Trophoblast cell (in vitro differentiated cells and primary cell): ENCODE measurements at regions not wholly inside any gene's neighbourhood (a gene's known extent, or its start where the extent isn't known, plus 50 kb on each side); places are given as distances from the start of the nearest gene placed in this dataset.
"Not testable (repeated sequence)": the region's sequence is repeated elsewhere in the genome, so short reads cannot be mapped to it uniquely, and the experiment has no call there.

Experiments
- DNase-seq, 2 donors: peaks; one replicate each; pipeline ENCODE4 v3.0.0-alpha.2; 2016
- H2AFZ ChIP-seq: 2 replicates; pipeline ENCODE4 v1.6.1; 2013; ENCODE audit warnings: low read length, moderate library complexity, mild to moderate bottlenecking; ENCODE audit not compliant: insufficient read depth, poor library complexity
- H2AK5ac ChIP-seq: 2 replicates; pipeline ENCODE4 v1.6.1; 2013; ENCODE audit warnings: mild to moderate bottlenecking, low read length
- H2BK120ac ChIP-seq: 2 replicates; pipeline ENCODE4 v1.6.1; 2013; ENCODE audit warnings: low read length, mild to moderate bottlenecking, moderate library complexity; ENCODE audit not compliant: insufficient read depth, poor library complexity
- H2BK12ac ChIP-seq: 2 replicates; pipeline ENCODE4 v1.6.1; 2013; ENCODE audit warnings: mild to moderate bottlenecking, low read length, moderate library complexity
- H2BK5ac ChIP-seq: 2 replicates; pipeline ENCODE4 v1.6.1; 2013; ENCODE audit warnings: low read length, low read depth, moderate library complexity, mild to moderate bottlenecking; ENCODE audit not compliant: poor library complexity
- H3K14ac ChIP-seq: 2 replicates; pipeline ENCODE4 v1.6.1; 2013; ENCODE audit warnings: mild to moderate bottlenecking, low read length
- H3K18ac ChIP-seq: 2 replicates; pipeline ENCODE4 v1.6.1; 2013; ENCODE audit warnings: mild to moderate bottlenecking, low read length
- H3K23ac ChIP-seq: 2 replicates; pipeline ENCODE4 v1.6.1; 2013; ENCODE audit warnings: low read length
- H3K27ac ChIP-seq: 2 replicates; pipeline ENCODE4 v1.5.1; 2013; ENCODE audit warnings: low read depth, mild to moderate bottlenecking, inconsistent platforms, low read length, moderate library complexity
- H3K27me3 ChIP-seq: 2 replicates; pipeline ENCODE4 v1.6.1; 2013; ENCODE audit warnings: inconsistent platforms, mild to moderate bottlenecking, low read length, moderate library complexity; ENCODE audit not compliant: insufficient read depth
- H3K36me3 ChIP-seq, 2 experiments: 1 replicate in 1 of 2; 2 replicates in 1 of 2; pipeline ENCODE4 v1.6.1; 2013; ENCODE audit warnings: low read length in 2 of 2, mild to moderate bottlenecking in 2 of 2, moderate library complexity in 1 of 2; ENCODE audit not compliant: insufficient read depth in 2 of 2, control insufficient read depth in 1 of 2
- H3K4ac ChIP-seq: 2 replicates; pipeline ENCODE4 v1.6.1; 2013; ENCODE audit warnings: low read depth, mild to moderate bottlenecking, low read length, moderate library complexity
- H3K4me1 ChIP-seq, 2 experiments: 1 replicate in 1 of 2; 2 replicates in 1 of 2; pipeline ENCODE4 v1.6.1; 2013; ENCODE audit warnings: low read length in 2 of 2, mild to moderate bottlenecking in 2 of 2, moderate library complexity in 1 of 2; ENCODE audit not compliant: insufficient read depth in 2 of 2, control insufficient read depth in 1 of 2
- H3K4me2 ChIP-seq: 2 replicates; pipeline ENCODE4 v1.6.1; 2013; ENCODE audit warnings: inconsistent platforms, mild to moderate bottlenecking, low read length, moderate library complexity
- H3K4me3 ChIP-seq: 2 replicates; pipeline ENCODE4 v1.5.1; 2013; ENCODE audit warnings: mild to moderate bottlenecking, low read depth, low read length, inconsistent platforms
- H3K79me1 ChIP-seq: one replicate; pipeline ENCODE4 v1.6.1; 2013; ENCODE audit warnings: low read length
- H3K79me2 ChIP-seq: 2 replicates; pipeline ENCODE4 v1.6.1; 2013; ENCODE audit warnings: low read length, mild to moderate bottlenecking; ENCODE audit not compliant: control insufficient read depth, insufficient read depth, poor library complexity
- H3K9ac ChIP-seq: 2 replicates; pipeline ENCODE4 v1.6.1; 2013; ENCODE audit warnings: mild to moderate bottlenecking, low read length
- H3K9me3 ChIP-seq: 2 replicates; pipeline ENCODE4 v1.6.1; 2013; ENCODE audit warnings: low read depth, mild to moderate bottlenecking, control low read depth, inconsistent platforms, low read length; ENCODE audit not compliant: insufficient read depth
- H4K12ac ChIP-seq: 2 replicates; pipeline ENCODE4 v1.6.1; 2013; ENCODE audit warnings: low read depth, mild to moderate bottlenecking, low read length, moderate library complexity
- H4K8ac ChIP-seq: 2 replicates; pipeline ENCODE4 v1.6.1; 2013; ENCODE audit warnings: low read depth, mild to moderate bottlenecking, low read length, moderate library complexity
- H4K91ac ChIP-seq: one replicate; pipeline ENCODE4 v1.6.1; 2013; ENCODE audit warnings: low read depth, mild to moderate bottlenecking, low read length, moderate library complexity
- WGBS: extraction: QIAGEN DNeasy Blood & Tissue Kit; methylation state at CpG from one replicate; pipeline ENCODE4 v1.1.7; 2013; ENCODE audit warnings: missing lambda C conversion rate; ENCODE audit not compliant: insufficient read length, insufficient coverage; ENCODE audit errors: extremely low coverage; 5-methylcytosine and 5-hydroxymethylcytosine counted together

- H3K27ac ChIP-seq, H2BK120ac ChIP-seq, H3K4ac ChIP-seq, H3K4me1 ChIP-seq, H4K91ac ChIP-seq, DNase-seq, H3K36me3 ChIP-seq, H4K8ac ChIP-seq, H2AFZ ChIP-seq, H3K27me3 ChIP-seq, H3K79me2 ChIP-seq, H3K4me2 ChIP-seq, H3K4me3 ChIP-seq, H3K23ac ChIP-seq, H2BK12ac ChIP-seq, H3K9ac ChIP-seq, H3K9me3 ChIP-seq, H3K14ac ChIP-seq, H4K12ac ChIP-seq, H2AK5ac ChIP-seq, H2BK5ac ChIP-seq, H3K79me1 ChIP-seq, H3K18ac ChIP-seq: not testable (repeated sequence)
- no CpG with 5 or more reads among the region's 6 CpGs for WGBS
Observed at GRCh38 chr16:13336907-13337881, 435.8 kb downstream of the SHISA9 start.

- no peak overlapping the region for H2BK12ac ChIP-seq
- no peak overlapping the region for H3K9ac ChIP-seq
- no peak overlapping the region for H3K27ac ChIP-seq
- H2BK5ac ChIP-seq = no peak overlapping the region
- no peak overlapping the region for H3K14ac ChIP-seq
- no peak overlapping the region for H4K12ac ChIP-seq
- H3K4me1 ChIP-seq = no peaks in the 10 kb centered on the region
- H3K4me3 ChIP-seq = no peak overlapping the region
- H3K23ac ChIP-seq = no peak overlapping the region
- H3K18ac ChIP-seq = no peak overlapping the region
- no peak overlapping the region for H3K4me2 ChIP-seq
- no peak overlapping the region for H2BK120ac ChIP-seq
- no peak overlapping the region for H2AFZ ChIP-seq
- WGBS = no CpG with 5 or more reads among the region's 3 CpGs
- no peaks in the 10 kb centered on the region for H3K27me3 ChIP-seq
- no peaks in the 10 kb centered on the region for H3K79me2 ChIP-seq
- no peaks in the 10 kb centered on the region for H3K36me3 ChIP-seq
- H3K9me3 ChIP-seq = no peaks in the 10 kb centered on the region
- H4K91ac ChIP-seq = no peak overlapping the region
- H2AK5ac ChIP-seq = no peak overlapping the region
- H3K4ac ChIP-seq = no peak overlapping the region
- H4K8ac ChIP-seq = no peak overlapping the region
- DNase-seq = no peak
- no peaks in the 10 kb centered on the region for H3K79me1 ChIP-seq
Observed at GRCh38 chr16:13338044-13338443, 436.6 kb downstream of the SHISA9 start.

- H3K27me3 ChIP-seq = no peaks in the 10 kb centered on the region
- H3K14ac ChIP-seq = no peak overlapping the region
- H3K36me3 ChIP-seq = no peaks in the 10 kb centered on the region
- H3K79me2 ChIP-seq = no peaks in the 10 kb centered on the region
- H3K4ac ChIP-seq = no peak overlapping the region
- H3K9me3 ChIP-seq = no peaks in the 10 kb centered on the region
- H2BK12ac ChIP-seq = no peak overlapping the region
- no peak overlapping the region for H3K27ac ChIP-seq
- H4K91ac ChIP-seq = no peak overlapping the region
- DNase-seq = no peak
- no peak overlapping the region for H3K4me2 ChIP-seq
- H4K8ac ChIP-seq = no peak overlapping the region
- no peaks in the 10 kb centered on the region for H3K79me1 ChIP-seq
- no peak overlapping the region for H2AK5ac ChIP-seq
- H3K4me1 ChIP-seq = no peaks in the 10 kb centered on the region
- no peak overlapping the region for H4K12ac ChIP-seq
- H3K18ac ChIP-seq = no peak overlapping the region
- H3K4me3 ChIP-seq = no peak overlapping the region
- no peak overlapping the region for H3K9ac ChIP-seq
- H3K23ac ChIP-seq = no peak overlapping the region
- no peak overlapping the region for H2BK5ac ChIP-seq
- 100% methylated on average over 2 of the region's 3 CpGs for WGBS
- no peak overlapping the region for H2AFZ ChIP-seq
- no peak overlapping the region for H2BK120ac ChIP-seq
Observed at GRCh38 chr16:13342675-13343074, 441.3 kb downstream of the SHISA9 start.

- no peaks in the 10 kb centered on the region for H3K79me2 ChIP-seq
Observed at GRCh38 chr16:13344001-13344400, 442.6 kb downstream of the SHISA9 start.

More at GRCh38 chr16:13344001-13344400, 442.6 kb downstream of the SHISA9 start:
- no peak overlapping the region for H4K91ac ChIP-seq
- H4K8ac ChIP-seq = no peak overlapping the region
- no peak overlapping the region for H2BK120ac ChIP-seq
- H3K9ac ChIP-seq = no peak overlapping the region
- no peak overlapping the region for H3K14ac ChIP-seq
- H3K27ac ChIP-seq = no peak overlapping the region
- H3K23ac ChIP-seq = no peak overlapping the region
- no peaks in the 10 kb centered on the region for H3K9me3 ChIP-seq
- no CpG with 5 or more reads among the region's 2 CpGs for WGBS
- H3K18ac ChIP-seq = no peak overlapping the region
- H4K12ac ChIP-seq = no peak overlapping the region
- H2BK5ac ChIP-seq = no peak overlapping the region
- H2AK5ac ChIP-seq = no peak overlapping the region
- H3K4ac ChIP-seq = no peak overlapping the region
- H2BK12ac ChIP-seq = no peak overlapping the region
- H3K4me2 ChIP-seq = no peak overlapping the region
- H3K36me3 ChIP-seq = no peaks in the 10 kb centered on the region
- no peak overlapping the region for H3K4me3 ChIP-seq
- no peaks in the 10 kb centered on the region for H3K79me1 ChIP-seq
- no peaks in the 10 kb centered on the region for H3K4me1 ChIP-seq
- no peak overlapping the region for H2AFZ ChIP-seq
- H3K27me3 ChIP-seq = no peaks in the 10 kb centered on the region
- DNase-seq = no peak
